SKM-1 treated with dmso at 0.1 percent for 144 hours (cell line): ENCODE measurements at regions not wholly inside any gene's neighbourhood (a gene's known extent, or its start where the extent isn't known, plus 50 kb on each side); places are given as distances from the start of the nearest gene placed in this dataset.

Experiments used
- DNase-seq: peaks from one replicate; lab custom pipeline; 2025; ENCODE audit not compliant: unreplicated experiment; lab: John Stamatoyannopoulos, UW

DNA sequence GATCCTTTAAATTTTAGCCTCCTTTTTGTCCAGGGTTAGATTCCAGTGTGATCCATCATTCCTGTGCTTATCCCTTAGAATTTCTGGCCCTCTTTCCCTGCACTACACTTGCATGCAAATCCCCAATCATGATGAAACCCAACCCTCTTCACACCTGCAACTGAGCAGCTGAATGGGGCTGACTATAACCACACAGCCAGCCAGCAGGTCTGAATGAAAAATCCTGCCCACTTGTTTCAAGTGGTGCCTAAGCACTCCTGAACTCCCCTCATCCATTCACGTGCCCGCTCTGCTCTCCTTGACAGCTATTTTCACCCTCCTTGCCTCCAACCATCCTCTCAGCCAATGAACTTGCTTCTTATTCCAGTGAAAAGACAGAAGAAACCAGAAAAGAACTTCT, 80.5 kb upstream of the AFF3 start:
- DNase-seq, result no peak

DNA sequence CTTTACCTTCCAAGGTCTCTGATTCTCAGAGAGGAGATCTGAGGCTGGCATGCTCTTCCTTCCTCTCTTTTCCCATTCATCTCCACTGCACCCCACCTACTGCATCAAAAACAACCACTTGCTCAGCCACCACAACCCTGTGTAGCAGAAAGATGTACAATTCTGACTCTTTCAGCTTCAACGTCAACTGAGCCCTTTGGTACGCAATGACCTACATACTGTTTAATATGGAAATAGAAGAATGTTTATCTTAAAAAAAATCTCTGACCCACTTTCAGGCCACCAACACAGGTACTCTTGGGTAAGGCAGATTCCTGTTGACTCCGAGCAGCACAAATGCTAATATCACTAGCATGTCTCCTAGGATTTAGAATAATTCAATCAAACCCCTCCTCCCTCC, 76.2 kb upstream of the AFF3 start:
- DNase-seq, result no peak

DNA sequence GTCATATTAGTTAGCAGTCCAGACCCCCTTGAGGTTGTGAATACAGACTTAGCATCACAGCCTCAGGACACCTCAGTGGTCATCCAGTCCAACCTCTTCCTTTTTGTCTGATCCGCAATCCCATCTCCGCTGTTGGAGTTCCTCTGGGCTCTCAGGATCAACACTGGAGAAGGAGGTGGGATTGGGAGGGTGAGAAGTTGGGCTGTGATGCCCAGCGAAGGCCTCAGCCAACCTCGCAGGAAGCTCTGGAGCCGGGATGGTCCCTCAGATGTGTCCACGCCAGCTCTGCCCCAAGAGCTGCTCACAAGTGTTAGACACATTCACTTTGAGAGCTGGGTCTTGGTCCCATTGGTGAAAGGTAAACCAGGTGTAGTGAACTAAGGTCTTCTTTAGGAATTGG, 74.9 kb upstream of the AFF3 start:
- no peak for DNase-seq

DNA sequence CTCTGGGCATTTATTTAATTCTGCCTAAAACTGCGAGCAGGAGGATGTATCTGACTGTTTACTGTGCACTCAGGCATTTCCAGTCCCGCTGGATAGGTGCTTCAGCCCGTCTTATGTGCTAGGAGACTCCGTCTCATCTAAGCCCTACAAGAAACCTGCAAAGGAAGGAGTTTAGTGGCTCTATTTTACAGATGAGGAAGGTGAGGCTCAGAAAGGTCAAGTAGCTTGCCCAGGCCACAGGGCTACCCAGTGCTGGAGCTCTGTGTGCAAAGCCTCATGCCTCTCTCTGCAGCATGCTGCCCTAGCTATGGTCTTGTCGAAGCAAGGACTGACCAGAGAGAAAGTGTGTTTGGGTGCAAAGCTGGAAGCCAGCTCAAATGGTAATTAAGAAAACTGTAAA, 73.6 kb upstream of the AFF3 start:
- no peak for DNase-seq

GRCh38 chr2:100215371-100215770, 73.0 kb upstream of the AFF3 start:
- no peak for DNase-seq

DNA sequence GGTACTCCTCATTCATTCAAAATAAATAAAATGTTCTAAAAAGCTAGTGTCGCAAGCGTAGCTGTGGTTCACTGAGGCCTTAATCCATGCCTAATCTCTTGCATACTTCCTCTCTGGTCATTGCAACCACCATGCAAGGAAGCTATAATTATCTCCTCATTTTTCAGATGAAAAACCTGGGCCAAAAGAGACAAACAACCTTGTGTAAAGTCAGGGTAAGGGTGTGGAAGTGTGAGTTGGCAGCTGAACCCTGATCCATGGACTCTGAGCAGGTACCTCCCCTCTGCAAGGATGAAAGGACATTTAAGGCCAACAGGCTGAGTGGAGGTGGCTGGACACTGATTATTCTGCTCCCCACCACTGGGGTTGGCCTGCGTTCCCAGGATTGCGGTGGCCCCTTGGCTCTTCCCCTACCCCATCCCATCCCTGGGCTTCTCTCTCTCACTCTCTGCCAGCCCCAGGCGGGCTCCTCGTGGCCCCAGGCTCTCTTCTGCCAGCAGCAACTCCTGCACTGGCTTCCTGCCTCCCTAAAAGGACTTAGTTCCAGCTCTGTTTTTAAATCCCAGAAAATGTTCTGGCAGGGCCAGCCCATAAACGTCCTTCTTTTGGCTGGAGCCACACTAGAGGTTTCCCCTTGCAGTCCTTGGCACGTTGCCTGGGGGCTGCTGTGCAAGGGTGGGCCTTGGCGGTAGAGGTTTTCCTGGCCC, 72.0 kb upstream of the AFF3 start:
- DNase-seq, result peak; percentile 94

GRCh38 chr2:100213595-100213994, 71.2 kb upstream of the AFF3 start:
- no peak for DNase-seq

DNA sequence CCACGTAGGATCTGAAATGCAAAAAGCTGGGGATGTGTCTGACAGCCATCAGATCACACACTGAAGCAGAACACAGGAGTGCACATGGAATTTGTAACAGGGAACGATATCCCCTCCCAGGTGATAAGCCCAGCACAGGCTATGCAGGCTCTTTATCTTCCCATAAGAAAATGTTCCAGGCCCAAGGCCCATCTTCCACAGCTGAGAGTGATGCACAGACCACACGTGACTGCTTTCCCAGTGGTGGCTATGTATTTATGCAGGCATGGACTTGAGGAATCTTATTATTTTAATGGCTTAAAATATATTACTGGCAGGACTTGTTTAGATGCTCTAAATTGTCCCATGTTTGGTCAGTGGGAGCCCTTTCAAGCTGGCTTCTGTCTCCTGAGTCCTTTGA, 70.5 kb upstream of the AFF3 start:
- DNase-seq, result no peak

DNA sequence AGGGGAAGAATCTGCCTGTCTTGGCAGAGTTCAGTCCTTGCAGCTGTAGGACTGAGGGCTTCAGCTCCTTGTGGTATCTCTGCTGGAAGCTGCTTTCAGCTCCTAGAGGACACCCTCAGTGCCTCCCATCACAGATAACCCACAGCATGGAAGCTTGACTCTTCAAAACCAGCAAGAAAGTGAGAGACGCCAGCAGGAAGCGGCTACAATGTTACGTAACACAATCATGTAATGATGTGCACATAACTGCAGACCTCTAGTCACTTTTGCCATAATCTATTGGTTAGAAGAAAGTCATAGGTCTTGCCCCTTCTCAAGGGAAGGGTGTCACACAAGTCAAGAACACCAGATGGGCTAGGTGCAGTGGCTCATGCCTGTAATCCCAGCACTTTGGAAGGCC, 69.1 kb upstream of the AFF3 start:
- peak; percentile 85 for DNase-seq

GRCh38 chr2:100208141-100208770, 65.9 kb upstream of the AFF3 start:
- no peak for DNase-seq

- DNase-seq, result no peak
These were observed 65.1 kb upstream of the AFF3 start for GRCh38 chr2:100207411-100207885.

DNA sequence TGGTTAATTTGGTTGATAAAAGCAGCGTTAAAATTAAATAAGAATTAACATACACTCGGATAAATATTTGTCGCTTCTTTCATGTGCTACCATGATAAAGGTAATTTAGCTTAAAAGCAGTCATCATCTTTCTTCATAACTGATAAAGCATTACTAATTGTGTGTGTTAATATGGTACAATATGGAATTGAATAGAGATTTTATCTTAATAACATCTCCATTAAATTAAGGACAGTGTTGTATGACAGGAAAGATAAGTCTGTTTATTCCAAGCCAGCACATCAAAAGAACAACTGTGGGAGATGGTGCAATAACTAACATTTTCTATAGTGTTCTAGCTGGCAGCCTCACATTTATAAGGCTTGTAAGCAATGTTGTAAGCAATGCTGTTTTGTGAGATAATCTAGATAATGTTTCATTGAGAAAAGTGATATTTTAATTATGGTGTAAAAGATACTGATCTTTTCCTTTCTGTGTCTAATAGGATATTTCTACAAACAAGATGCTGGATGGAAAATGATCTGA, 64.4 kb upstream of the AFF3 start:
- no peak for DNase-seq

GRCh38 chr2:100205174-100205573, 62.8 kb upstream of the AFF3 start:
- DNase-seq, result peak; percentile 28

GRCh38 chr2:100202567-100202966, 60.2 kb upstream of the AFF3 start:
- DNase-seq, result no peak

- no peak for DNase-seq
These were observed 58.6 kb upstream of the AFF3 start for GRCh38 chr2:100200985-100201384.

DNA sequence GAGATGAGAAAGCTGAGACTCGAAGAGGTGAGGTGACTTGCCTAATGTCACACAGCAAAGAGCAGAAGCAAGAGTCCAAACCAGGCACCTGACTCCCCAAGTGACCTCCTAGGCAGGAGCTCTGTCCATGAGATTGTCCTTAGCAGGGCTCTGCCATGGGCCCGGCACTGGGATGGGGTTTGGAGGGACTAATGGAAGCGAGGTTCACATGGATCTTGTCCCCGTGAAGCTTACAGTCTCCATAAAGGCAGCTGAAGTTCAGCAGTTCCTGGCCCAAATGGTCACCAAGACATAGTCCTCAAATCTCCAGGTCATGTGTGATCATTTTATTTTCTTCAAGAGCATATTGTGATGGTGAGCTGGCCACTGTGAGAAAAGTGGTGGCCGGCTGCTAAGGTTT, 57.0 kb upstream of the AFF3 start:
- DNase-seq, result no peak

- DNase-seq, result no peak
These were observed 56.3 kb upstream of the AFF3 start for GRCh38 chr2:100198461-100199230.

DNA sequence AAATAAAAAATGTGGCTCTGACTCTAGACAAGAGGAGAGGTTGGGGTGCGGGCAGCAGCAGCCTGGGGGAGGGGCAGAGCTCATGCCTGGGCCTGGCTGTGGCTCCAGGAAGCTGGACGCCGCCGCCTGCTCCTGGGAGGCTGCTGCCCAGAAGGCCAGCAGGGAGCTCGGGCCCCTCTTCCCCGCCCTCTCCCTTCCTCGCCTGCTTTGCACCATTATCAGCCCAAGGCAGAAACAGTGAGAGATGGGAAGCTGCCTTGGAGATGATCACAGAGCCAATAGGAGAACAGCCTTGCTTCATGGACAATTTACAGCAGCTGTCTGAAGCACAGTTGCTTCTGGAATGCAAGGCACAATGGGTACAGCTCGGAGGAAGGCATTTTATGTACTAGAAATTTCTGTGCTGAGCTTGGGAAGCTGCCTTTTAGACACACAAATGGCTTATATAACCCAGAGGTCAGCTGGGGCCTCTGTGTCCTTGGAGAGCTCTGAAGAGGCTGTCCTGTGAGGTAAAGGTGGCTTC, 55.3 kb upstream of the AFF3 start:
- no peak for DNase-seq

GRCh38 chr2:100196786-100197494, 54.5 kb upstream of the AFF3 start:
- DNase-seq, result no peak

DNA sequence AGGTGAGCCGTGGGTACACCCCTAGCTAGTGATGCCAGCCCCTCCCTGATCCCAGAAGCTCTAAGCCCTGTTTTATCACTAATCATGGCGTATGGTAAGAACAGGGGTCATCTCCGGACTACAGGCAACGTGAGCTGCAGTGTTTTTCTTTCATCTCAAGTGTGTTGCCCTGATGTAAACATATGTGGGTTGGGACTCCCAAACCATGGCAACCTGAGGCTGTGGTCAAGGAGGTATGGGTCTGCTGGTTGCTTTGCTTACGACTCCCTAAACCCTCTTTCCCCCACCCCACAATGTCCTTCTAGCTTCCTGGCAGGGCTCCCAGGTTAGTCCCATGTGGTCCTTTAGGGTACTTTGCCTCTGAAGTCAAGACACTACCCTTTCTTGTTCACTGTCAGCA, 53.6 kb upstream of the AFF3 start:
- no peak for DNase-seq

GRCh38 chr2:100194951-100195350, 52.6 kb upstream of the AFF3 start:
- no peak for DNase-seq
